ENCODE measurements at regions not wholly inside any gene's neighbourhood (a gene's known extent, or its start where the extent isn't known, plus 50 kb on each side); places are given as distances from the start of the nearest gene placed in this dataset.
"Not testable (repeated sequence)": the region's sequence is repeated elsewhere in the genome, so short reads cannot be mapped to it uniquely, and the experiment has no call there.

- POLR2A ChIA-PET = interaction anchor here (1.0 kb wide), 1 partner anchor 89 kb away, joined by 3 read pairs; no protein-coding TSS in a partner anchor
- Mint-ChIP-seq H3K36me3 (no peaks in the 10 kb centered on the region), H3K27me3 (peaks cover 0 to 8% (median 1%) of the 10 kb centered on the region in 5 donors), H3K27ac (peak overlapping the region in 2 of 10 donors; percentile 9 to 57), H3K9me3 (no peaks in the 10 kb centered on the region), H3K4me3 (no peak overlapping the region), H3K4me1 (peaks cover 11 to 26% (median 19%) of the 10 kb centered on the region in 4 donors)
- DNase-seq = no peak
- no peak for ATAC-seq
Measured at GRCh38 chr7:3154317-3154716, 110.7 kb upstream of the CARD11 start.

- H3K27ac Mint-ChIP-seq = peak overlapping the region in 4 of 10 donors; percentile 9 to 57 (median 50)
- H3K4me1 Mint-ChIP-seq = peaks cover 5 to 23% (median 14%) of the 10 kb centered on the region in 4 donors
- ATAC-seq (peak; percentile 60 to 64), DNase-seq (peak; percentile 18 to 80 (median 58))
- no peak overlapping the region for H3K4me3 Mint-ChIP-seq
- peaks cover 0 to 1% (median 0%) of the 10 kb centered on the region in 5 donors for H3K27me3 Mint-ChIP-seq
- no peaks in the 10 kb centered on the region for H3K36me3 Mint-ChIP-seq
- no peaks in the 10 kb centered on the region for H3K9me3 Mint-ChIP-seq
- POLR2A ChIA-PET = interaction anchor here (1.0 kb wide), 1 partner anchor 90 kb away, joined by 3 read pairs; no protein-coding TSS in a partner anchor
Measured at GRCh38 chr7:3154881-3155494, 111.3 kb upstream of the CARD11 start.

DNA sequence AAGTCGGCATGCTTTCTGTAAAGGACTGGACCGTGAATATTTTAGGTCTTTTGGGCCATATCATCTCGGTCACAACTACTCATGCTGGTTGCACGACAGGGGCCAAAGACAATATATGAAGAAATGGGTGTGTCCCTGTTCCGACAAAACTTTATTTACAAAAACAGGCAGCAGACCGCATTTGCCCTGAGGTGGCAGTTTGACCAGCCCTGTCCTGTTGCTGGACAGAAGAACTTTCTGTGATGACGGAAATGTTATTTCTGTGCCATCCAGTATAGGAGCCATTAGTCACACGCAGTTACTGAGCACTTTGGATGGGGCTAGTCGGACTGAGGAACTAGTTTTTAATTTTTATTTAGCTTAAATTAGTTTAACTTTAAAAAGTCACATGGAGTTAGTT lies 112.8 kb upstream of the CARD11 start:
- peaks cover 0 to 1% (median 0%) of the 10 kb centered on the region in 5 donors for H3K27me3 Mint-ChIP-seq
- POLR2A ChIA-PET = no interaction called here
- H3K9me3 Mint-ChIP-seq = no peaks in the 10 kb centered on the region
- H3K4me1 Mint-ChIP-seq = peaks cover 5 to 17% (median 11%) of the 10 kb centered on the region in 4 donors
- DNase-seq = no peak
- H3K4me3 Mint-ChIP-seq = no peak overlapping the region
- H3K27ac Mint-ChIP-seq = peak overlapping the region in 1 of 10 donors; percentile 35
- H3K36me3 Mint-ChIP-seq = no peaks in the 10 kb centered on the region
- no peak for ATAC-seq

DNA sequence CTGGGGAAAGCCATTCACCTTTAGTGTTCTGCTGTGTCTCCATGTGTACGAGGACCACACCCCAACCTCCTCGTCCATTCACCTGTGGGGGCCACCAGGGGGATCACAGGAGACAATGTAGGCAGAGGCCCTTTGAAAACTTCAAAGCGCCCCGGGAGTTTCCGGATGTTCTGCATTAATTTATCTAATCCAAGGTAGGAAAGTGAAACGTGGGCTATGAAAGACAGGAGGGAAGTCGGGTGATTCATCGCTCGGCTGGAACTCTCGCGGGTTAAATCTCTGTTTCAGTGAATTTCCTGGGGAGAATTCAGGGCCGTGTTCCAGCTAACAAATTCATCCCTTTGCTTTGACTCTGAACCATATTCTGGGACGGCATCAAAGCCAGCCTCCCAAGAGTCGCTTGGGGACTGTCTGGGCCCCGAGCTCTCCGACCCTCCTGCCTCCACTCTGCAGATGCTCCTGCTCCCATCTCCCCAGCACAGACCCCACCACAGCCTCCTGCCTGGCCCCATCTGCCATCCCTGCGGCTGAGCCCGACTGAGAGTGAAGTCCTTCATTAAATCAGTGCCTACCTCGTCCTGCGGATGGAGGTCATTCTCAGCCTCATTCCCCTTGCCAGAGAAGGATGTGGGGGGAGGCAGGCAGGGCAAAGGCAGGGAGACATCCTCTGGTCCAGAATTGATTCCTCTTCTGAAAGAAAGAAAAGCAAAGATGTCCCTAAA lies 114.1 kb upstream of the CARD11 start:
- H3K36me3 Mint-ChIP-seq = no peaks in the 10 kb centered on the region
- H3K27ac Mint-ChIP-seq = peak overlapping the region in 2 of 10 donors; percentile 20 to 62
- H3K4me1 Mint-ChIP-seq = peaks cover 5 to 13% (median 11%) of the 10 kb centered on the region in 4 donors
- ATAC-seq (no peak), DNase-seq (peak in 1 of 10 donors; percentile 1)
- H3K9me3 Mint-ChIP-seq = peaks cover 0 to under 1% (median 0%) of the 10 kb centered on the region in 9 donors
- POLR2A ChIA-PET = no interaction called here
- H3K27me3 Mint-ChIP-seq = peaks cover 0 to 1% (median 0%) of the 10 kb centered on the region in 5 donors
- no peak overlapping the region for H3K4me3 Mint-ChIP-seq

DNA sequence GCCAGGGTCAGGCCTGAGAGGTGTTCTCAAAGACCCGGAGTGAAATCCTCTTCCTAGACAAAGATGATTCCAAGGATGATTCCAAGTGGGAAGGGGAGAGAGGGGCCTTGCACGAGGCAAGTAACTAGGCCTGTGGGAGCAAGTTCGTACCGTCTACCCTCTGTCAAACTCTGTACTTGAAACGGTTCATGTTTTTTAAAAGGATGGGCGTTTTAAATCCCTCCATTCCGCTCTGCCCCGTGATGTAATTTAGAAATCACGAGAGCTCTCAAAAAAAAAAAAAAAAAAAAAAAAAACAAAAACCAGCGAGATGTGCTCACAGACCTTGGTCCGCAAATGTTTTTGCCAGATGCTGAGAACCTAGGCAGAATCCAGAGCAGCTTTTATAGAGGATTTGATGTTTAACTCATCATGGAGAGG lies 114.7 kb upstream of the CARD11 start:
- peak overlapping the region in 2 of 10 donors; percentile 54 to 62 for H3K27ac Mint-ChIP-seq
- DNase-seq (no peak), ATAC-seq (no peak)
- peaks cover 0 to 4% (median 0%) of the 10 kb centered on the region in 9 donors for H3K9me3 Mint-ChIP-seq
- POLR2A ChIA-PET = no interaction called here
- peaks cover 5 to 13% (median 11%) of the 10 kb centered on the region in 4 donors for H3K4me1 Mint-ChIP-seq
- H3K36me3 Mint-ChIP-seq = no peaks in the 10 kb centered on the region
- H3K4me3 Mint-ChIP-seq = no peak overlapping the region
- H3K27me3 Mint-ChIP-seq = peaks cover 0 to 1% (median 0%) of the 10 kb centered on the region in 5 donors

GRCh38 chr7:3159039-3159438 lies 115.4 kb upstream of the CARD11 start:
- peaks cover 5 to 10% (median 8%) of the 10 kb centered on the region in 4 donors for H3K4me1 Mint-ChIP-seq
- POLR2A ChIA-PET = no interaction called here
- H3K36me3 Mint-ChIP-seq = no peaks in the 10 kb centered on the region
- DNase-seq (no peak), ATAC-seq (no peak)
- peak overlapping the region in 1 of 10 donors; percentile 54 for H3K27ac Mint-ChIP-seq
- peak overlapping the region in 1 of 10 donors; percentile 39 for H3K4me3 Mint-ChIP-seq
- H3K27me3 Mint-ChIP-seq = peaks cover 0 to 1% (median 0%) of the 10 kb centered on the region in 5 donors
- peaks cover 0 to 4% (median 0%) of the 10 kb centered on the region in 9 donors for H3K9me3 Mint-ChIP-seq

GRCh38 chr7:3159445-3159844 lies 115.8 kb upstream of the CARD11 start:
- Mint-ChIP-seq H3K27me3 (peaks cover 0 to 1% (median 0%) of the 10 kb centered on the region in 5 donors), H3K36me3 (no peaks in the 10 kb centered on the region), H3K4me1 (peaks cover 5 to 8% (median 7%) of the 10 kb centered on the region in 4 donors), H3K4me3 (no peak overlapping the region), H3K27ac (no peak overlapping the region), H3K9me3 (peaks cover 0 to 4% (median 0%) of the 10 kb centered on the region in 9 donors)
- ATAC-seq (no peak), DNase-seq (no peak)
- POLR2A ChIA-PET = no interaction called here

DNA sequence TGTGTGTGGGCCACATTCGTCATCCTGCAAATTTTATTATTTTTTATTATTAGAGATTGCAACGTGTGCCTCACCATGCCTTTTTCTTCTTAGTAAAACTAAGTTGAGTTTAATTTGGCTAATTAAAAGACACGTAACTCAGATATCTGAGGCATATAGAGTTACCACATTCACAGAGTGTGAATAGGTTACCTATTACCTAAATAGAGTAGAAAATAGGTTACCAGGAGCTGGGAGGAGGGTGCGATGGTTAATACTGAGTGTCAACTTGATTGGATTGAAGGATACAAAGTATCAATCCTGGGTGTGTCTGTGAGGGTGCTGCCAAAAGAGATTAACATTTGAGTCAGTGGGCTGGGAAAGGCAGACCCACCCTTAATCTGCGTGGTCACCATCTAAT lies 116.3 kb upstream of the CARD11 start:
- H3K27me3 Mint-ChIP-seq, H3K4me3 Mint-ChIP-seq, ATAC-seq, POLR2A ChIA-PET, DNase-seq, H3K9me3 Mint-ChIP-seq, H3K4me1 Mint-ChIP-seq, H3K36me3 Mint-ChIP-seq, H3K27ac Mint-ChIP-seq: not testable (repeated sequence)

DNA sequence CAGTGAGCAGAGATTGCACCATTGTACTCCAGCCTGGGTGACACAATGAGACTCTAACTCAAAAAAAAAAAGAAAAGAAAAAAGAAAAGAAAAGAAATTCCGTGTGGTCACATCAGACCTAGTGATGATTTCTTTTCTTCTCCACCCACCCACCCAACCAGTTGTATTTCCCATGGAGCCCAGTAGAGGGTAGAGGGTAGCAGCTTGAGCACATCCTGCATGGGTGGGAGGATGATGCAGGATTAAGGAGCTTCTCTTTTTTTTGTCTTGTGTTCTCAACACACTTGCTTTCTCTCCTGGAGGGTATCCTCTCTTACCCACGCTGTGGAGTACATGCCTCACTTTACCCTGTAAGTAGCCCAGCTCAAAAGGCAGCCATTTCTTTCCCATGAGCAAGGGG lies 118.6 kb upstream of the CARD11 start:
- Mint-ChIP-seq H3K27ac (no peak overlapping the region), H3K4me1 (peaks cover 0 to 2% (median under 1%) of the 10 kb centered on the region in 4 donors), H3K9me3 (peaks cover 0 to 4% (median 0%) of the 10 kb centered on the region in 9 donors), H3K36me3 (no peaks in the 10 kb centered on the region), H3K27me3 (peaks cover 0 to 2% (median 0%) of the 10 kb centered on the region in 5 donors), H3K4me3 (no peak overlapping the region)
- no peak for ATAC-seq
- no peak for DNase-seq
- POLR2A ChIA-PET = no interaction called here

GRCh38 chr7:3162798-3163197 lies 119.1 kb upstream of the CARD11 start:
- DNase-seq, POLR2A ChIA-PET, H3K4me3 Mint-ChIP-seq, H3K9me3 Mint-ChIP-seq, H3K36me3 Mint-ChIP-seq, H3K27ac Mint-ChIP-seq, H3K27me3 Mint-ChIP-seq, ATAC-seq, H3K4me1 Mint-ChIP-seq: not testable (repeated sequence)

GRCh38 chr7:3164380-3164792 lies 120.7 kb upstream of the CARD11 start:
- DNase-seq (no peak), ATAC-seq (no peak)
- Mint-ChIP-seq H3K36me3 (no peaks in the 10 kb centered on the region), H3K4me3 (no peak overlapping the region), H3K27ac (peak overlapping the region in 1 of 10 donors; percentile 1), H3K4me1 (peaks cover 0 to 5% (median 0%) of the 10 kb centered on the region in 4 donors), H3K9me3 (peaks cover 0 to 4% (median 0%) of the 10 kb centered on the region in 9 donors), H3K27me3 (peaks cover 3 to 12% (median 7%) of the 10 kb centered on the region in 5 donors)
- POLR2A ChIA-PET = interaction anchor here (0.6 kb wide), 1 partner anchor 134 kb away, joined by 4 read pairs; no protein-coding TSS in a partner anchor

GRCh38 chr7:3165681-3166580 lies 122.3 kb upstream of the CARD11 start:
- Mint-ChIP-seq H3K9me3 (peaks cover 0 to 4% (median 0%) of the 10 kb centered on the region in 9 donors), H3K4me3 (no peak overlapping the region), H3K27ac (peak overlapping the region in 1 of 10 donors; percentile 17), H3K4me1 (peaks cover 0 to 6% (median 1%) of the 10 kb centered on the region in 4 donors), H3K36me3 (no peaks in the 10 kb centered on the region), H3K27me3 (peaks cover 3 to 16% (median 10%) of the 10 kb centered on the region in 5 donors)
- ATAC-seq (no peak), DNase-seq (no peak)
- POLR2A ChIA-PET = no interaction called here
